D721Med (cell line): ENCODE measurements at regions not wholly inside any gene's neighbourhood (a gene's known extent, or its start where the extent isn't known, plus 50 kb on each side); places are given as distances from the start of the nearest gene placed in this dataset.
"Not testable (repeated sequence)": the region's sequence is repeated elsewhere in the genome, so short reads cannot be mapped to it uniquely, and the experiment has no call there.

Experiments
- DNase-seq: peaks from one replicate; pipeline ENCODE4 v3.0.0; 2011; ENCODE audit warnings: low spot score; ENCODE audit not compliant: insufficient read length
- FAIRE-seq: peaks from 2 replicates; lab custom pipeline; 2011; peaks lifted over from hg19 to GRCh38; lab: Jason Lieb, UNC
- TF ChIP-seq, protein P1 (sequence below): IDR thresholded peaks from 2 replicates; pipeline ENCODE4 v1.5.1; 2012; ENCODE audit warnings: mild to moderate bottlenecking, control low read depth; ENCODE audit not compliant: insufficient read depth; ENCODE audit errors: missing control alignments

GRCh38 chr12:5318874-5319273 is 113.0 kb upstream of the NTF3 start:
- FAIRE-seq (no peak), DNase-seq (no peak)
- TF ChIP-seq, protein P1, sequence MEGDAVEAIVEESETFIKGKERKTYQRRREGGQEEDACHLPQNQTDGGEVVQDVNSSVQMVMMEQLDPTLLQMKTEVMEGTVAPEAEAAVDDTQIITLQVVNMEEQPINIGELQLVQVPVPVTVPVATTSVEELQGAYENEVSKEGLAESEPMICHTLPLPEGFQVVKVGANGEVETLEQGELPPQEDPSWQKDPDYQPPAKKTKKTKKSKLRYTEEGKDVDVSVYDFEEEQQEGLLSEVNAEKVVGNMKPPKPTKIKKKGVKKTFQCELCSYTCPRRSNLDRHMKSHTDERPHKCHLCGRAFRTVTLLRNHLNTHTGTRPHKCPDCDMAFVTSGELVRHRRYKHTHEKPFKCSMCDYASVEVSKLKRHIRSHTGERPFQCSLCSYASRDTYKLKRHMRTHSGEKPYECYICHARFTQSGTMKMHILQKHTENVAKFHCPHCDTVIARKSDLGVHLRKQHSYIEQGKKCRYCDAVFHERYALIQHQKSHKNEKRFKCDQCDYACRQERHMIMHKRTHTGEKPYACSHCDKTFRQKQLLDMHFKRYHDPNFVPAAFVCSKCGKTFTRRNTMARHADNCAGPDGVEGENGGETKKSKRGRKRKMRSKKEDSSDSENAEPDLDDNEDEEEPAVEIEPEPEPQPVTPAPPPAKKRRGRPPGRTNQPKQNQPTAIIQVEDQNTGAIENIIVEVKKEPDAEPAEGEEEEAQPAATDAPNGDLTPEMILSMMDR: no peak

DNA sequence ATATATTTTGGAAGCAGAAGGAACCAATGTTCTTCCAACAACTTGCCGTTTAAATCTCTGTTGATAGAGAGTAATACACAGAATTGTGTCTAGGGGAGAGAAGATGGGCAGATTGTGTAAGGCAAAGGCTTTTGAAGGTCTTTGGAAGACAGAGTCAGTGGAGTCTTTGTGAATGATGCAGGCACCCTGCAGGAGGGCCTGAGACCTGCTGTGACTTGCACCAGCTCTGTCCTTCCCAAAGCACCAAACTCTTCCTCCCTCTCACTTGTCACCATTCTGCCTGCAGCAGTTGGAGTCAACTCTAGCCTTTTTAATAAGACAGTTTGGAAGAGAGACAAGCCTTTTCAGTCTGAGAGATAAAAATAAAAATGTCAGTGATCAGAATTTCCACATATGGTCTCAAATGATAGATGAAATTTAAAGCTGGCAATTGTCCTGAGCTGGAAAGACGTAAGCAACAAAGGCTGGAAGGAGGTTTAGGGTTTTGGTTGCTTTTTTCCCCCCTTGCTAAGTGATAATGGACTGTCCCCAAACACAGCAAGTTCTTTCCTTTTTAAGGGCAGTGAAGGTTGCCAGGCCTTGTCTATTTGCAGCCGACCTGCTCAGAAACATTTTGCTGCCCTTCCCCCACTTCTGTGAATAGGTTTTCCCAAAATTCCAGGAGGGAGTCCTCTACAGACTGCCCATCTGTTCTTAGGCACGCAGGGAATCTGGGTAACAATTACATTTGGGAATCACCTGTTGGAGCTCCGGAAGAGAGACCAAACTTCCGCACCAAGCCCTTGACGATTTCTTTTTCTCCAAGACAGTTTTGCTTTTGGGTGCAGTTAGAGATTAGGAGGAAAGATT is 103.0 kb upstream of the NTF3 start:
- FAIRE-seq: no peak
- TF ChIP-seq, protein P1: no peak
- DNase-seq: no peak

- DNase-seq (no peak), FAIRE-seq (no peak)
- TF ChIP-seq, protein P1: no peak
Observed at GRCh38 chr12:5332551-5332950, 99.4 kb upstream of the NTF3 start.

DNA sequence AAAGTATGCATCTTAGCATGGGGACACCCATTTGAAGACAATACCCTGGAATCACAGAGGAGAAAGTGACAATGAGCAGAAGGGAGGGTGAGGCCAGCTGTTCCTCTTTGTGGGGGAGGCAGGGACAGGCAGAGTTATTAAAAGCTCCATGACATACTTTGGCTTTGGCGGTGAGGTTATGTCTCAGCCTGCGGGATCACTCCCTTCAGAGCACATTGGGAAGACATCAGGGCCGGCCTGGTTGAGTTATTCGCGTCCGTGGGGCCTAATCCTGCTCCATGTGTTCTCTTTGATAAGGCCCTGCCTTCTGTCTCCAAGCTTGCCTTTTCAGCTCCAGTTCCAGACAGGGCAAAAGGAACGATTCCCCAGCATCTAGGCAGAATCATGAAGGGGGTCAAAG is 98.8 kb upstream of the NTF3 start:
- TF ChIP-seq, protein P1: no peak
- no peak for DNase-seq
- no peak for FAIRE-seq

GRCh38 chr12:5335069-5335468 is 96.8 kb upstream of the NTF3 start:
- FAIRE-seq (no peak), DNase-seq (no peak)
- TF ChIP-seq, protein P1: no peak

DNA sequence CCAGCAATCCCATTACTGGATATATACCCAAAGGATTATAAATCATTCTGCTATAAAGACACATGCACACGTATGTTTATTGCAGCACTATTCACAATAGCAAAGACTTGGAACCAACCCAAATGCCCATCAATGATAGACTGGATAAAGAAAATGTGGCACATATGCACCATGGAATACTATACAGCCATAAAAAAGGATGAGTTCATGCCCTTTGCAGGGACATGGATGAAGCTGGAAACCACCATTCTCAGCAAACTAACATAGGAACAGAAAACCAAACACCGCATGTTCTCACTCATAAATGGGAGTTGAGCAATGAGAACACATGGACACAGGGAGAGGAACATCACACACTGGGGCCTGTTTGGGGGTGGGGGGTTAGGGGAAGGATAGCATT is 90.8 kb upstream of the NTF3 start:
- not testable (repeated sequence) for DNase-seq, FAIRE-seq

DNA sequence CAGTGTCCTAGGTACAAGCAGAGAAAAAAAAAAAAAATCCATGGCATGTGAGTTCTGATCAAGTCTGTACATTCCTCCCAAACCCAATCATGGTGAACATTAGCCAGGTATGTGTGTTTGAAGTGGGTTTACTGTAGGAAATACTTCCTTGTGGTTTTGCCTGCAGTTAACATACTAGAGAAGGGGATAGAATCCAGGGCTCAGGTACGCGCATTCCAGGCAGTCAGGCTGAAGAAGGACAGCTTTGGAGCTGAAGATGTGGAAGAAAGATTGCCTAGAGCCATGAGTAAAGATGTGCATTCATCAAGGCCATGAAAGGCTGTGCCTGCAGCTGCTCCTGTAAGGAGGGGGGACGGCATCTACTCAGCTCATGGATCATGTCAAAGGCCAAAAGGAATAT is 88.2 kb upstream of the NTF3 start:
- DNase-seq (no peak), FAIRE-seq (no peak)
- TF ChIP-seq, protein P1: no peak

DNA sequence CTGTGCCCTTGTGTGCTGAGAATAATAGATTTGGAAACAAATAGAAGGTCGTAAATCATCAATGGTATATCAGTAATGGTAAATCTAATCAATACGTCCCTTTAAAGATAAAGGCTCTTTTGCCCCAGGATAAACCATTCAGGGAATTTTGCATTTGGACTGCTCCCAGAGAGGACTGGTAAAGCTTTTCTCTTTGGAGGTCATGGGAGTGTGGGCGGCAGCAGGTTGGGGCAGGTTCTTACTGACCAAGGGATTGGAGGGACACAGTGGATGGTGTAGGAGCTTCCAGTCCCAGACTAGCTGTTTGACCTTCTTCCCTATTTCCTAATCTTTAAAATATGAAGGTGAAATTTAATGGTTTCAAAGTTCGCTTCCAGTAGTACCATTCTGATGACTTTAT is 87.8 kb upstream of the NTF3 start:
- TF ChIP-seq, protein P1: no peak

More for the DNA sequence above, 87.8 kb upstream of the NTF3 start:
- FAIRE-seq: no peak
- DNase-seq: no peak
